ENCODE measurements at regions not wholly inside any gene's neighbourhood (a gene's known extent, or its start where the extent isn't known, plus 50 kb on each side); places are given as distances from the start of the nearest gene placed in this dataset.

GRCh38 chr2:120858361-120859106 lies 122.9 kb downstream of the GLI2 start:
- no peak for DNase-seq (ENCODE audit: low spot score, unreplicated experiment)
- Mint-ChIP-seq H3K4me3 (ENCODE audit: low read depth) (no peak overlapping the region), H3K27me3 (peaks cover 75% of the 10 kb centered on the region), H3K27ac (no peak overlapping the region), H3K9me3 (ENCODE audit: low read depth) (no peaks in the 10 kb centered on the region), H3K4me1 (ENCODE audit: low read depth) (peaks cover 2% of the 10 kb centered on the region), H3K36me3 (ENCODE audit: insufficient read depth) (no peaks in the 10 kb centered on the region)
- no peak for TF ChIP-seq CTCF (IDR thresholded peaks at IDR 0.05; ENCODE audit: unreplicated experiment)

GRCh38 chr2:120859128-120859527 lies 123.5 kb downstream of the GLI2 start:
- no peak for DNase-seq (ENCODE audit: low spot score, unreplicated experiment)
- Mint-ChIP-seq H3K4me3 (ENCODE audit: low read depth) (no peak overlapping the region), H3K27ac (no peak overlapping the region), H3K4me1 (ENCODE audit: low read depth) (peaks cover 7% of the 10 kb centered on the region), H3K9me3 (ENCODE audit: low read depth) (no peaks in the 10 kb centered on the region), H3K27me3 (peaks cover 75% of the 10 kb centered on the region), H3K36me3 (ENCODE audit: insufficient read depth) (no peaks in the 10 kb centered on the region)
- no peak for TF ChIP-seq CTCF (IDR thresholded peaks at IDR 0.05; ENCODE audit: unreplicated experiment)

GRCh38 chr2:120859814-120860578 lies 124.3 kb downstream of the GLI2 start:
- TF ChIP-seq CTCF (IDR thresholded peaks at IDR 0.05; ENCODE audit: unreplicated experiment): no peak
- no peak for DNase-seq (ENCODE audit: low spot score, unreplicated experiment)
- Mint-ChIP-seq H3K4me3 (ENCODE audit: low read depth) (no peak overlapping the region), H3K36me3 (ENCODE audit: insufficient read depth) (no peaks in the 10 kb centered on the region), H3K4me1 (ENCODE audit: low read depth) (peaks cover 7% of the 10 kb centered on the region), H3K27ac (no peak overlapping the region), H3K27me3 (peaks cover 73% of the 10 kb centered on the region), H3K9me3 (ENCODE audit: low read depth) (no peaks in the 10 kb centered on the region)

GRCh38 chr2:120860579-120860922 lies 124.9 kb downstream of the GLI2 start:
- DNase-seq (ENCODE audit: low spot score, unreplicated experiment): no peak
- Mint-ChIP-seq H3K9me3 (ENCODE audit: low read depth) (no peaks in the 10 kb centered on the region), H3K4me3 (ENCODE audit: low read depth) (no peak overlapping the region), H3K27ac (no peak overlapping the region), H3K27me3 (peaks cover 73% of the 10 kb centered on the region), H3K36me3 (ENCODE audit: insufficient read depth) (no peaks in the 10 kb centered on the region), H3K4me1 (ENCODE audit: low read depth) (peaks cover 7% of the 10 kb centered on the region)
- TF ChIP-seq CTCF (IDR thresholded peaks at IDR 0.05; ENCODE audit: unreplicated experiment): no peak

GRCh38 chr2:120861191-120861575 lies 125.5 kb downstream of the GLI2 start:
- no peaks in the 10 kb centered on the region for H3K9me3 Mint-ChIP-seq (ENCODE audit: low read depth)
- H3K4me3 Mint-ChIP-seq (ENCODE audit: low read depth): no peak overlapping the region
- H3K27ac Mint-ChIP-seq: no peak overlapping the region
- H3K36me3 Mint-ChIP-seq (ENCODE audit: insufficient read depth): no peaks in the 10 kb centered on the region
- peaks cover 7% of the 10 kb centered on the region for H3K4me1 Mint-ChIP-seq (ENCODE audit: low read depth)
- DNase-seq (ENCODE audit: low spot score, unreplicated experiment): no peak
- peaks cover 73% of the 10 kb centered on the region for H3K27me3 Mint-ChIP-seq
- no peak for TF ChIP-seq CTCF (IDR thresholded peaks at IDR 0.05; ENCODE audit: unreplicated experiment)
